K562 (cell line): ENCODE measurements at regions not wholly inside any gene's neighbourhood (a gene's known extent, or its start where the extent isn't known, plus 50 kb on each side); places are given as distances from the start of the nearest gene placed in this dataset.

Experiments used
- ATAC-seq: fragments of 200-7000 bp; cut with Tn5 transposase; 3 replicates; pipeline ENCODE4 v1.9.1; 2020; ENCODE audit warnings: moderate library complexity
- BruUV-seq: library from RNA; stranded (reverse); fragments of 400-500 nt; replicated peaks from 2 replicates; lab custom pipeline; 2021; lab: Mats Ljungman, UMichigan
- CTCF ChIA-PET: fragments of 300-600 bp; formaldehyde crosslinking; extraction: SDS; loops from one replicate; lab custom pipeline; 2021; ENCODE audit warnings: low intra/inter-chr PET ratio; lab: Yijun Ruan, JAX
- POLR2A ChIA-PET: fragments of 300-600, 350-650 bp; sonication (Branson Sonifier 250); formaldehyde crosslinking; extraction: SDS; loops from one replicate; lab custom pipeline; 2021; ENCODE audit warnings: antibody characterized with exemption, inconsistent platforms; lab: Yijun Ruan, JAX
- DNase-seq, 4 experiments: peaks; one replicate each; pipeline versions ENCODE4 v3.0.0 to v3.0.0-alpha.2; 2011 to 2018; ENCODE audit warnings: low spot score in 3 of 4, mixed read lengths in 3 of 4; ENCODE audit errors: extremely low read depth in 1 of 4
- FAIRE-seq: peaks from 2 replicates; lab custom pipeline; 2011; peaks lifted over from hg19 to GRCh38; lab: Jason Lieb, UNC
- H2AFZ ChIP-seq: 2 replicates; pipeline ENCODE4 v1.6.0; 2011; ENCODE audit warnings: low read depth, low read length, control low read depth, inconsistent platforms
- H3K27ac ChIP-seq: fragments of 200-600 bp; 3 replicates; pipeline ENCODE4 v1.8.0; 2011; ENCODE audit warnings: low read depth, mild to moderate bottlenecking, control low read depth, inconsistent platforms, low read length, moderate library complexity, mixed read lengths; ENCODE audit errors: extremely low read depth
- H3K27me3 ChIP-seq, 2 experiments: fragments of 300-600 bp in 1 of 2; 2 replicates in 1 of 2; 3 replicates in 1 of 2; pipeline versions ENCODE4 v1.6.0 to v1.8.0; 2011; ENCODE audit warnings: inconsistent platforms in 2 of 2, low read length in 2 of 2, mild to moderate bottlenecking in 1 of 2, mixed read lengths in 1 of 2, moderate library complexity in 1 of 2; ENCODE audit not compliant: control insufficient read depth in 2 of 2, insufficient read depth in 2 of 2
- H3K36me3 ChIP-seq: fragments of 300-600 bp; 3 replicates; pipeline ENCODE4 v1.8.0; 2011; ENCODE audit warnings: mild to moderate bottlenecking, low read length, inconsistent platforms; ENCODE audit not compliant: control insufficient read depth, insufficient read depth
- H3K4me1 ChIP-seq, 2 experiments: fragments of 200-600 bp in 1 of 2; replicated peaks in 1 of 2; 2 replicates in 1 of 2; 3 replicates in 1 of 2; pipeline versions ENCODE4 v1.5.1 to v1.8.0; 2011; ENCODE audit warnings: inconsistent platforms in 2 of 2, low read length in 2 of 2, mild to moderate bottlenecking in 1 of 2, mixed read lengths in 1 of 2, moderate library complexity in 1 of 2; ENCODE audit not compliant: control insufficient read depth in 2 of 2, insufficient read depth in 2 of 2
- H3K4me2 ChIP-seq: 2 replicates; pipeline ENCODE4 v1.6.1; 2011; ENCODE audit warnings: low read length, control low read depth, inconsistent platforms, mixed read lengths; ENCODE audit not compliant: insufficient read depth
- H3K4me3 ChIP-seq: fragments of 200-600 bp; sonication (generic), shearing (Covaris generic); 2 replicates; pipeline ENCODE4 v1.5.1; 2016; ENCODE audit warnings: control low read depth, inconsistent platforms
- H3K79me2 ChIP-seq: fragments of 200-600 bp; 3 replicates; pipeline ENCODE4 v1.8.0; 2011; ENCODE audit warnings: low read length, inconsistent platforms; ENCODE audit not compliant: control insufficient read depth, insufficient read depth
- H3K9ac ChIP-seq, 2 experiments: 2 replicates each; pipeline versions ENCODE4 v1.6.0 to v1.6.1; 2011; ENCODE audit warnings: low read depth in 2 of 2, low read length in 2 of 2, control low read depth in 1 of 2, inconsistent platforms in 1 of 2, mild to moderate bottlenecking in 1 of 2, mixed read lengths in 1 of 2; ENCODE audit not compliant: insufficient read depth in 1 of 2
- H3K9me1 ChIP-seq: one replicate; pipeline ENCODE4 v1.6.0; 2011; ENCODE audit warnings: inconsistent platforms, mild to moderate bottlenecking, low read length, moderate library complexity; ENCODE audit not compliant: control insufficient read depth, insufficient read depth
- H3K9me3 ChIP-seq: replicated peaks from 2 replicates; pipeline ENCODE4 v1.5.1; 2011; ENCODE audit warnings: low read depth, low read length, inconsistent platforms; ENCODE audit not compliant: control insufficient read depth, insufficient read depth
- H4K20me1 ChIP-seq: replicated peaks from 2 replicates; pipeline ENCODE4 v1.6.1; 2011; ENCODE audit warnings: low read length, inconsistent platforms, mixed read lengths; ENCODE audit not compliant: control insufficient read depth, insufficient read depth
- ARID2 ChIP-seq: fragments of 450-650 bp; IDR thresholded peaks from 2 replicates; pipeline ENCODE4 v1.6.1; 2017; ENCODE audit warnings: antibody characterized with exemption, mild to moderate bottlenecking
- CBX3 ChIP-seq, 2 experiments: IDR thresholded peaks; 1 replicate in 1 of 2; 2 replicates in 1 of 2; pipeline ENCODE4 v1.6.1; 2012; ENCODE audit warnings: inconsistent platforms in 2 of 2, low read length in 2 of 2, borderline replicate concordance in 1 of 2, control low read depth in 1 of 2
- HOXB6 ChIP-seq: fragments of 250-450 bp; sonication (Bioruptor Pico); IDR thresholded peaks from 2 replicates; pipeline ENCODE4 v1.5.1; 2022; ENCODE audit warnings: mild to moderate bottlenecking, borderline replicate concordance
- JUNB ChIP-seq: fragments of 450-650 bp; formaldehyde crosslinking; conservative IDR thresholded peaks from 2 replicates; pipeline ENCODE4 v1.4.0; 2020; ENCODE audit warnings: mild to moderate bottlenecking
- MCM2 ChIP-seq: fragments of 450-650 bp; IDR thresholded peaks from 2 replicates; pipeline ENCODE4 v1.6.1; 2017; ENCODE audit warnings: low read depth, mild to moderate bottlenecking
- SPI1 ChIP-seq: IDR thresholded peaks from 2 replicates; pipeline ENCODE4 v1.6.1; 2011; ENCODE audit warnings: low read depth, low read length, control low read depth, borderline replicate concordance
- SRSF1 ChIP-seq: fragments of 200-400 bp; formaldehyde crosslinking; IDR thresholded peaks from 2 replicates; pipeline ENCODE4 v1.6.1; 2017; ENCODE audit warnings: mild to moderate bottlenecking, low read depth, low read length, moderate library complexity
- TRIM24 ChIP-seq, 2 experiments: fragments of 450-650 bp; IDR thresholded peaks; 2 replicates each; pipeline ENCODE4 v1.6.1; 2016
- YBX1 ChIP-seq: fragments of 450-650 bp; IDR thresholded peaks from 2 replicates; pipeline ENCODE4 v1.7.1; 2016; ENCODE audit warnings: mild to moderate bottlenecking
- WGBS: fragments of 100-300 bp; shearing (Covaris generic); methylation state at CpG from one replicate; pipeline ENCODE4 v1.1.6; 2016; ENCODE audit warnings: low coverage, mixed read lengths; ENCODE audit not compliant: insufficient coverage; ENCODE audit errors: missing lambda C conversion rate; 5-methylcytosine and 5-hydroxymethylcytosine counted together
- in situ Hi-C: fragments of 300-500 bp; cut with MboI; formaldehyde crosslinking; loops from 4 replicates; pipeline ENCODE4 v1.15.0; 2018; ENCODE audit warnings: inconsistent platforms, mixed read lengths
- intact Hi-C: fragments of 100-400 bp; cut with micrococcal nuclease; formaldehyde crosslinking; loops from 2 replicates; pipeline ENCODE4 v1.14.2; 2022

GRCh38 chr17:78305801-78306200 lies 54.1 kb downstream of the SOCS3 start:
- H3K9ac ChIP-seq: no peak overlapping the region
- H3K9me1 ChIP-seq: no peaks in the 10 kb centered on the region
- no peaks in the 10 kb centered on the region for H3K27me3 ChIP-seq
- H2AFZ ChIP-seq: no peak overlapping the region
- FAIRE-seq: no peak
- intact Hi-C loops (no loop called here), in situ Hi-C loops (no loop called here)
- no peak overlapping the region for H3K27ac ChIP-seq
- no TSS peak for BruUV-seq
- H3K4me2 ChIP-seq: no peak overlapping the region
- H3K4me3 ChIP-seq: no peak overlapping the region
- 42% methylated on average over 5 of the region's 5 CpGs for WGBS
- H4K20me1 ChIP-seq: no peaks in the 10 kb centered on the region
- no peaks in the 10 kb centered on the region for H3K36me3 ChIP-seq
- DNase-seq: no peak
- TF ChIP-seq HOXB6 (CRISPR knock-in tag): no peak
- TF ChIP-seq CBX3 (IDR thresholded peaks at IDR 0.05; ENCODE audit: borderline replicate concordance in 1 of 2, low read length in 2 of 2): 0 out of 3 replicates have a peak, but pooled peaks of 1 of the 2 experiments have one; percentile 28
- TF ChIP-seq SPI1: peak; percentile 7; the same call in 1 of the 2 replicates
- 0 out of 4 replicates have a peak, but pooled peaks of 1 of the 2 experiments have one; percentile 19 for TF ChIP-seq TRIM24 (IDR thresholded peaks at IDR 0.05)
- no peak for TF ChIP-seq JUNB (CRISPR knock-in tag)
- no peak for TF ChIP-seq YBX1
- TF ChIP-seq SRSF1: no peak
- no peak for TF ChIP-seq ARID2
- TF ChIP-seq MCM2: no peak
- H3K4me1 ChIP-seq: peaks cover 21 to 32% of the 10 kb centered on the region in 2 experiments
- ChIA-PET POLR2A (interaction anchor here (0.8 kb wide), 1 partner anchor 33 kb away, joined by 3 read pairs; no protein-coding TSS in a partner anchor), CTCF (no interaction called here)
- no peak for ATAC-seq
- H3K9me3 ChIP-seq: peaks cover 4% of the 10 kb centered on the region
- H3K79me2 ChIP-seq: no peaks in the 10 kb centered on the region
